GM18508 (cell line): ENCODE measurements at regions not wholly inside any gene's neighbourhood (a gene's known extent, or its start where the extent isn't known, plus 50 kb on each side); places are given as distances from the start of the nearest gene placed in this dataset.

Experiments
- ATAC-seq: cut with Tn5 transposase; IDR thresholded peaks from one replicate; pipeline ENCODE4 v1.9.1; 2021; ENCODE audit warnings: moderate number of reproducible peaks; ENCODE audit not compliant: insufficient read depth, unreplicated experiment

GRCh38 chr14:97224016-97224415 lies 426.8 kb downstream of the VRK1 start:
- ATAC-seq, result no peak

- no peak for ATAC-seq
These were observed 432.9 kb downstream of the VRK1 start for GRCh38 chr14:97230051-97230450.

GRCh38 chr14:97233319-97233985 lies 436.3 kb downstream of the VRK1 start:
- no peak for ATAC-seq

GRCh38 chr14:97246648-97247047 lies 449.5 kb downstream of the VRK1 start:
- ATAC-seq, result no peak

- ATAC-seq, result no peak
These were observed 451.8 kb downstream of the VRK1 start for GRCh38 chr14:97248973-97249372.

GRCh38 chr14:97250931-97251330 lies 453.7 kb downstream of the VRK1 start:
- ATAC-seq, result no peak

- ATAC-seq, result no peak
These were observed 454.4 kb downstream of the VRK1 start for GRCh38 chr14:97251491-97252155.

GRCh38 chr14:97253756-97254155 lies 456.6 kb downstream of the VRK1 start:
- ATAC-seq, result no peak

- ATAC-seq, result no peak
These were observed 465.2 kb downstream of the VRK1 start for GRCh38 chr14:97262336-97262735.

GRCh38 chr14:97264516-97265230 lies 467.5 kb downstream of the VRK1 start:
- no peak for ATAC-seq

GRCh38 chr14:97266653-97267052 lies 469.5 kb downstream of the VRK1 start:
- ATAC-seq, result no peak

- ATAC-seq, result no peak
These were observed 470.3 kb downstream of the VRK1 start for GRCh38 chr14:97267509-97267908.

GRCh38 chr14:97268097-97268496 lies 470.9 kb downstream of the VRK1 start:
- no peak for ATAC-seq

- ATAC-seq, result no peak
These were observed 473.1 kb downstream of the VRK1 start for GRCh38 chr14:97270308-97270707.

GRCh38 chr14:97271451-97271960 lies 474.3 kb downstream of the VRK1 start:
- no peak for ATAC-seq

- ATAC-seq, result no peak
These were observed 476.4 kb downstream of the VRK1 start for GRCh38 chr14:97273540-97273939.

GRCh38 chr14:97274626-97275025 lies 477.4 kb downstream of the VRK1 start:
- no peak for ATAC-seq

- no peak for ATAC-seq
These were observed 478.1 kb downstream of the VRK1 start for GRCh38 chr14:97275276-97275675.

- no peak for ATAC-seq
These were observed 479.4 kb downstream of the VRK1 start for GRCh38 chr14:97276573-97276972.

- ATAC-seq, result no peak
These were observed 480.5 kb downstream of the VRK1 start for GRCh38 chr14:97277711-97278110.

- no peak for ATAC-seq
These were observed 483.3 kb downstream of the VRK1 start for GRCh38 chr14:97280526-97280925.
